ENCODE measurements at regions not wholly inside any gene's neighbourhood (a gene's known extent, or its start where the extent isn't known, plus 50 kb on each side); places are given as distances from the start of the nearest gene placed in this dataset.

GRCh38 chr4:110271986-110272385 is 73.6 kb upstream of the ELOVL6 start:
- no peak for DNase-seq
- CTCF ChIA-PET: no interaction called here
- Mint-ChIP-seq H3K4me3 (no peak overlapping the region), H3K27me3 (peaks cover 1% of the 10 kb centered on the region), H3K27ac (no peak overlapping the region), H3K36me3 (ENCODE audit: low read depth) (no peaks in the 10 kb centered on the region), H3K4me1 (ENCODE audit: low read depth) (peaks cover 4% of the 10 kb centered on the region), H3K9me3 (no peaks in the 10 kb centered on the region)
- no peak for ATAC-seq
- TF ChIP-seq, protein P1, sequence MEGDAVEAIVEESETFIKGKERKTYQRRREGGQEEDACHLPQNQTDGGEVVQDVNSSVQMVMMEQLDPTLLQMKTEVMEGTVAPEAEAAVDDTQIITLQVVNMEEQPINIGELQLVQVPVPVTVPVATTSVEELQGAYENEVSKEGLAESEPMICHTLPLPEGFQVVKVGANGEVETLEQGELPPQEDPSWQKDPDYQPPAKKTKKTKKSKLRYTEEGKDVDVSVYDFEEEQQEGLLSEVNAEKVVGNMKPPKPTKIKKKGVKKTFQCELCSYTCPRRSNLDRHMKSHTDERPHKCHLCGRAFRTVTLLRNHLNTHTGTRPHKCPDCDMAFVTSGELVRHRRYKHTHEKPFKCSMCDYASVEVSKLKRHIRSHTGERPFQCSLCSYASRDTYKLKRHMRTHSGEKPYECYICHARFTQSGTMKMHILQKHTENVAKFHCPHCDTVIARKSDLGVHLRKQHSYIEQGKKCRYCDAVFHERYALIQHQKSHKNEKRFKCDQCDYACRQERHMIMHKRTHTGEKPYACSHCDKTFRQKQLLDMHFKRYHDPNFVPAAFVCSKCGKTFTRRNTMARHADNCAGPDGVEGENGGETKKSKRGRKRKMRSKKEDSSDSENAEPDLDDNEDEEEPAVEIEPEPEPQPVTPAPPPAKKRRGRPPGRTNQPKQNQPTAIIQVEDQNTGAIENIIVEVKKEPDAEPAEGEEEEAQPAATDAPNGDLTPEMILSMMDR (IDR thresholded peaks at IDR 0.05): no peak
- POLR2A ChIA-PET: no interaction called here
- intact Hi-C loops (cut with micrococcal nuclease): no loop called here

- Mint-ChIP-seq H3K9me3 (no peaks in the 10 kb centered on the region), H3K27me3 (peaks cover 3% of the 10 kb centered on the region), H3K4me1 (ENCODE audit: low read depth) (peaks cover 4% of the 10 kb centered on the region), H3K4me3 (no peak overlapping the region), H3K36me3 (ENCODE audit: low read depth) (no peaks in the 10 kb centered on the region), H3K27ac (no peak overlapping the region)
- TF ChIP-seq, protein P1 (IDR thresholded peaks at IDR 0.05): no peak
- intact Hi-C loops (cut with micrococcal nuclease): no loop called here
- ATAC-seq (no peak), DNase-seq (no peak)
- ChIA-PET CTCF (no interaction called here), POLR2A (interaction anchor here (0.6 kb wide), 1 partner anchor 251 kb away, joined by 4 read pairs; no protein-coding TSS in a partner anchor)
These were observed 72.2 kb upstream of the ELOVL6 start for GRCh38 chr4:110270492-110271197.

DNA sequence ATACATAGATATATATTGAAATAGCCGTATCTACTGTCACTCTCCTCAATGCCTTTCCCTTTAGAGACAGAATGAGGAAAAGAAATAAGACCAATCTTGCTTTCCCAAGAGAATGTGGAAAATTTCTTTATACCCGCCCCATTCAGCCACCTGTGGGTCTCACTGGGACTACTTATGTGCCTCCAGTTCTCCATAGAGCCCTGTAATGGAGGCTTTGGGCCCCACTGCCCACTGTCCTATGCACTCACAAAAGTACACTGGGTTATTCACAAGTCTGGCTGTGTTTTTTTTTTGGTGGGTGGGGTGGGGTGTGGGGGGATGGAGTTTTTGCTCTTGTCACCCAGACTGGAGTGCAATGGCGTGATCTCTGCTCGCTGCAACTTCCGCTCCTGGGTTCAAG is 70.4 kb upstream of the ELOVL6 start:
- TF ChIP-seq, protein P1 (IDR thresholded peaks at IDR 0.05): no peak
- no peak for ATAC-seq

GRCh38 chr4:110268352-110268751 is 69.9 kb upstream of the ELOVL6 start:
- TF ChIP-seq, protein P1 (IDR thresholded peaks at IDR 0.05): no peak
- ChIA-PET POLR2A (no interaction called here), CTCF (no interaction called here)
- Mint-ChIP-seq H3K27me3 (peaks cover 3% of the 10 kb centered on the region), H3K9me3 (no peaks in the 10 kb centered on the region), H3K27ac (no peak overlapping the region), H3K36me3 (ENCODE audit: low read depth) (no peaks in the 10 kb centered on the region), H3K4me1 (ENCODE audit: low read depth) (peaks cover 4% of the 10 kb centered on the region), H3K4me3 (no peak overlapping the region)
- intact Hi-C loops (cut with micrococcal nuclease): no loop called here
- ATAC-seq (peak; percentile 89), DNase-seq (peak; percentile 21)

More for the DNA sequence above, 70.4 kb upstream of the ELOVL6 start:
- H3K9me3 Mint-ChIP-seq: no peaks in the 10 kb centered on the region
- CTCF ChIA-PET: no interaction called here
- no peak for DNase-seq
- POLR2A ChIA-PET: no interaction called here
- intact Hi-C loops (cut with micrococcal nuclease): no loop called here
- H3K27me3 Mint-ChIP-seq: peaks cover 3% of the 10 kb centered on the region
- no peak overlapping the region for H3K4me3 Mint-ChIP-seq
- peaks cover 4% of the 10 kb centered on the region for H3K4me1 Mint-ChIP-seq (ENCODE audit: low read depth)
- H3K36me3 Mint-ChIP-seq (ENCODE audit: low read depth): no peaks in the 10 kb centered on the region
- H3K27ac Mint-ChIP-seq: no peak overlapping the region

DNA sequence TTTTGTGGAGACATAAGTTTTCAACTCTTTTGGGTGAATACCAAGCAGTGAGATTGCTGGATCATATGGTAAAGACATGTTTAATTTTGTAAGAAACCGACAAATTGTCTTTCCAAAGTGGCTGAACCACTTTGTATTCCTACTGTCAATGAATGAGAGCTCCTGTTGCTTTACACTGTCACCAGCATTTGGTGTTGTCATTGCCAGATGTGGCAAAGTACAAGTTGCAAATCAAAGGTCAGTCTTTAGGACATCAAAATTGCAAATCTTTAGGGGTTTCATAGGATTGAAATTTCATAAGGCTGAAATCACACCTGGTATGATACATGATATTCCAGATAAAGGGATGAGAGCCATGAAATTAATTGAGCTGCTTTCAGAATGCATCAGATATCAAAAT is 67.7 kb upstream of the ELOVL6 start:
- ATAC-seq (no peak), DNase-seq (no peak)
- no peak overlapping the region for H3K4me3 Mint-ChIP-seq
- H3K27me3 Mint-ChIP-seq: peaks cover 2% of the 10 kb centered on the region
- ChIA-PET CTCF (no interaction called here), POLR2A (no interaction called here)
- H3K9me3 Mint-ChIP-seq: no peaks in the 10 kb centered on the region
- intact Hi-C loops (cut with micrococcal nuclease): no loop called here
- no peak overlapping the region for H3K27ac Mint-ChIP-seq
- H3K4me1 Mint-ChIP-seq (ENCODE audit: low read depth): peaks cover 4% of the 10 kb centered on the region
- TF ChIP-seq, protein P1 (IDR thresholded peaks at IDR 0.05): no peak
- no peaks in the 10 kb centered on the region for H3K36me3 Mint-ChIP-seq (ENCODE audit: low read depth)
